ENCODE measurements at regions not wholly inside any gene's neighbourhood (a gene's known extent, or its start where the extent isn't known, plus 50 kb on each side); places are given as distances from the start of the nearest gene placed in this dataset.

GRCh38 chr16:80055831-80056230 lies 455.3 kb upstream of the MAF start:
- no peak for TF ChIP-seq CTCF (IDR thresholded peaks at IDR 0.05)
- no peak for TF ChIP-seq POLR2AphosphoS5 (IDR thresholded peaks at IDR 0.05)
- TF ChIP-seq POLR2A (IDR thresholded peaks at IDR 0.05) = no peak
